Right lobe of liver (tissue), 6 donors: ENCODE measurements at regions not wholly inside any gene's neighbourhood (a gene's known extent, or its start where the extent isn't known, plus 50 kb on each side); places are given as distances from the start of the nearest gene placed in this dataset.

Experiments used
- ATAC-seq, 4 donors: fragments of 200-7000 bp; cut with Tn5 transposase; one replicate each; pipeline ENCODE4 v1.9.1; 2020; ENCODE audit warnings: mild to moderate bottlenecking in 4 of 4, moderate library complexity in 4 of 4
- DNase-seq, 3 donors: peaks; one replicate each; pipeline ENCODE4 v3.0.0-alpha.2; 2020
- H3K27ac ChIP-seq, 3 donors: fragments of 200-600 bp; one replicate each; pipeline ENCODE4 v1.8.0; 2022
- H3K27me3 ChIP-seq, 2 donors: fragments of 200-600 bp; one replicate each; pipeline ENCODE4 v1.8.0; 2022
- H3K36me3 ChIP-seq, 4 donors: fragments of 200-600 bp; sonication (generic) in 1 of 4; one replicate each; pipeline versions ENCODE4 v1.5.1 to v1.8.0; 2017 to 2022; ENCODE audit warnings: control low read depth in 1 of 4
- H3K4me1 ChIP-seq, 4 donors: fragments of 200-600 bp; sonication (generic) in 1 of 4; one replicate each; pipeline versions ENCODE4 v1.5.1 to v1.8.0; 2017 to 2022; ENCODE audit warnings: control low read depth in 1 of 4
- H3K4me3 ChIP-seq, 3 donors: fragments of 200-600 bp; one replicate each; pipeline ENCODE4 v1.8.0; 2022
- H3K9me3 ChIP-seq, 4 donors: fragments of 200-600 bp; sonication (generic) in 1 of 4; one replicate each; pipeline versions ENCODE4 v1.5.1 to v1.8.0; 2017 to 2022; ENCODE audit warnings: control low read depth in 1 of 4
- CTCF ChIP-seq, 4 donors: fragments of 200-600 bp in 3 of 4; fragments of 450-650 bp in 1 of 4; IDR thresholded peaks; one replicate each; pipeline versions ENCODE4 v1.5.1 to v1.8.0; 2016 to 2022; ENCODE audit warnings: antibody characterized with exemption in 4 of 4, mild to moderate bottlenecking in 2 of 4
- POLR2A ChIP-seq: fragments of 450-650 bp; IDR thresholded peaks from one replicate; pipeline ENCODE4 v1.6.1; 2017; ENCODE audit warnings: antibody characterized with exemption, mild to moderate bottlenecking
- WGBS: methylation state at CpG from one replicate; pipeline ENCODE4 v1.1.6; 2018; ENCODE audit warnings: low coverage, low lambda C conversion rate; ENCODE audit not compliant: insufficient coverage; ENCODE audit errors: missing lambda C conversion rate; 5-methylcytosine and 5-hydroxymethylcytosine counted together
- intact Hi-C, 2 donors: fragments of 100-400 bp; cut with DNase I; formaldehyde crosslinking; loops; one replicate each; pipeline versions ENCODE4 v1.11.2 to v1.14.1; 2022
- donor health status: DM: no; HTN: yes; CAD: no.
- donor health status: DM: no; HTN: no; CAD: no.
- donor health status: DM: no; HTN: no; CAD: no.
- donor health status: DM: no; HTN: yes; CAD: no.
- donor health status: DM: no; HTN: yes; CAD: no.

- Histone ChIP-seq H3K27me3 (no peaks in the 10 kb centered on the region), H3K4me3 (no peak overlapping the region), H3K36me3 (no peaks in the 10 kb centered on the region), H3K4me1 (no peaks in the 10 kb centered on the region), H3K27ac (no peak overlapping the region), H3K9me3 (no peaks in the 10 kb centered on the region)
- TF ChIP-seq POLR2A (no peak), CTCF (IDR thresholded peaks at IDR 0.05) (no peak)
- DNase-seq (no peak), ATAC-seq (no peak)
- 39% methylated on average over 2 of the region's 2 CpGs for WGBS
- intact Hi-C loops = no loop called here
Measured at GRCh38 chr4:126250006-126250405, 935.3 kb downstream of the FAT4 start.

- ATAC-seq (no peak), DNase-seq (no peak)
- intact Hi-C loops = no loop called here
- no peaks in the 10 kb centered on the region for H3K9me3 ChIP-seq
- H3K4me1 ChIP-seq = no peaks in the 10 kb centered on the region
- no peak overlapping the region for H3K4me3 ChIP-seq
- no peaks in the 10 kb centered on the region for H3K27me3 ChIP-seq
- H3K27ac ChIP-seq = no peak overlapping the region
- no peaks in the 10 kb centered on the region for H3K36me3 ChIP-seq
- TF ChIP-seq POLR2A (no peak), CTCF (IDR thresholded peaks at IDR 0.05) (no peak)
Measured at GRCh38 chr4:126251169-126251568, 936.4 kb downstream of the FAT4 start.

- Histone ChIP-seq H3K27ac (no peak overlapping the region), H3K4me3 (no peak overlapping the region), H3K9me3 (no peaks in the 10 kb centered on the region), H3K36me3 (no peaks in the 10 kb centered on the region), H3K27me3 (no peaks in the 10 kb centered on the region), H3K4me1 (no peaks in the 10 kb centered on the region)
- ATAC-seq (no peak), DNase-seq (no peak)
- no peak for TF ChIP-seq CTCF (IDR thresholded peaks at IDR 0.05)
- no peak for TF ChIP-seq POLR2A
- intact Hi-C loops = no loop called here
- whole genome bisulfite sequencing = 29% methylated on average over 2 of the region's 2 CpGs
Measured at GRCh38 chr4:126262665-126263064, 947.9 kb downstream of the FAT4 start.

GRCh38 chr4:126264839-126265238, 950.1 kb downstream of the FAT4 start:
- Histone ChIP-seq H3K27ac (no peak overlapping the region), H3K36me3 (no peaks in the 10 kb centered on the region), H3K4me1 (no peaks in the 10 kb centered on the region), H3K9me3 (no peaks in the 10 kb centered on the region), H3K27me3 (no peaks in the 10 kb centered on the region), H3K4me3 (no peak overlapping the region)
- ATAC-seq (no peak), DNase-seq (no peak)
- intact Hi-C loops = no loop called here
- TF ChIP-seq POLR2A (no peak), CTCF (IDR thresholded peaks at IDR 0.05) (no peak)

GRCh38 chr4:126265888-126266287, 951.1 kb downstream of the FAT4 start:
- TF ChIP-seq CTCF (IDR thresholded peaks at IDR 0.05) (no peak), POLR2A (no peak)
- Histone ChIP-seq H3K4me1 (no peaks in the 10 kb centered on the region), H3K36me3 (no peaks in the 10 kb centered on the region), H3K27ac (no peak overlapping the region), H3K9me3 (no peaks in the 10 kb centered on the region), H3K4me3 (no peak overlapping the region), H3K27me3 (no peaks in the 10 kb centered on the region)
- ATAC-seq (no peak), DNase-seq (no peak)
- intact Hi-C loops = no loop called here
